ENCODE measurements at regions not wholly inside any gene's neighbourhood (a gene's known extent, or its start where the extent isn't known, plus 50 kb on each side); places are given as distances from the start of the nearest gene placed in this dataset.

DNA sequence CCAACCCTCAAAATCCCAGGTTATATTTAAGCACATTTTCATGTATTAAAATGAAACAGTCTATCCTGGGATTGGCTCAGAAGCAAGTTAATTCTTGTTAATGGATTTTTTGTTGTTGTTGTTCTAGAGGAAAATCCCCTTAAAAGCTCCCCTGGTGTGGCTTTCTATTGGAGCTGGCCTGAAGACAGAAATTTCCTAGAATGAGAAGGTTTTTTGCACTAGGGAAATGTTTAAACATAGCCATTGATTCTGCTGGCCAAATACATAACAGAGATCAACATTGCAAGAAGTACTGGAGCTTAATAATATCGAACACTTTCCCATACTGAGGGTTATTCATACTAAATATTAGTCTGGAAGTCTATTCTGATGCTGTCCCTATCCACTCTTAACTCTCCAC lies 148.8 kb upstream of the PCDH18 start:
- no peaks in the 10 kb centered on the region for H3K36me3 ChIP-seq (ENCODE audit: control insufficient read depth in 2 of 2, extremely low read depth in 1 of 2, insufficient read depth in 2 of 2, low read length in 2 of 2)
- ChIA-PET POLR2A (no interaction called here), CTCF (no interaction called here)
- BruUV-seq (replicated peaks) = no TSS peak
- FAIRE-seq (no peak), DNase-seq (ENCODE audit: low read depth, low spot score) (no peak)
- no peaks in the 10 kb centered on the region for H3K4me1 ChIP-seq (ENCODE audit: control insufficient read depth, extremely low read depth, insufficient read depth, low read length)
- peaks cover 0 to 3% of the 10 kb centered on the region in 2 experiments for H3K27me3 ChIP-seq (ENCODE audit: control insufficient read depth in 2 of 2, insufficient read depth in 2 of 2, low read length in 2 of 2)
- TF ChIP-seq MYC (IDR thresholded peaks at IDR 0.05; ENCODE audit: low read depth, low read length) = no peak
- no peak for TF ChIP-seq JUN (IDR thresholded peaks at IDR 0.05; ENCODE audit: borderline replicate concordance, insufficient read depth, insufficient read length, low read depth)
- TF ChIP-seq POLR2AphosphoS5 (IDR thresholded peaks at IDR 0.05; ENCODE audit: insufficient read depth, low read depth, low read length) = no peak
- TF ChIP-seq EZH2 (IDR thresholded peaks at IDR 0.05; ENCODE audit: borderline replicate concordance, low read depth, low read length, severe bottlenecking) = no peak
- TF ChIP-seq GATA2 (IDR thresholded peaks at IDR 0.05; ENCODE audit: insufficient read depth, insufficient read length, low read depth, low read length) = no peak
- TF ChIP-seq POLR2A (IDR thresholded peaks at IDR 0.05; ENCODE audit: low read depth, low read length) = no peak
- TF ChIP-seq, protein P1, sequence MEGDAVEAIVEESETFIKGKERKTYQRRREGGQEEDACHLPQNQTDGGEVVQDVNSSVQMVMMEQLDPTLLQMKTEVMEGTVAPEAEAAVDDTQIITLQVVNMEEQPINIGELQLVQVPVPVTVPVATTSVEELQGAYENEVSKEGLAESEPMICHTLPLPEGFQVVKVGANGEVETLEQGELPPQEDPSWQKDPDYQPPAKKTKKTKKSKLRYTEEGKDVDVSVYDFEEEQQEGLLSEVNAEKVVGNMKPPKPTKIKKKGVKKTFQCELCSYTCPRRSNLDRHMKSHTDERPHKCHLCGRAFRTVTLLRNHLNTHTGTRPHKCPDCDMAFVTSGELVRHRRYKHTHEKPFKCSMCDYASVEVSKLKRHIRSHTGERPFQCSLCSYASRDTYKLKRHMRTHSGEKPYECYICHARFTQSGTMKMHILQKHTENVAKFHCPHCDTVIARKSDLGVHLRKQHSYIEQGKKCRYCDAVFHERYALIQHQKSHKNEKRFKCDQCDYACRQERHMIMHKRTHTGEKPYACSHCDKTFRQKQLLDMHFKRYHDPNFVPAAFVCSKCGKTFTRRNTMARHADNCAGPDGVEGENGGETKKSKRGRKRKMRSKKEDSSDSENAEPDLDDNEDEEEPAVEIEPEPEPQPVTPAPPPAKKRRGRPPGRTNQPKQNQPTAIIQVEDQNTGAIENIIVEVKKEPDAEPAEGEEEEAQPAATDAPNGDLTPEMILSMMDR (IDR thresholded peaks at IDR 0.05; ENCODE audit: extremely low read depth in 1 of 2, insufficient read depth in 1 of 2, low read depth in 1 of 2, low read length in 2 of 2) = no peak
- TF ChIP-seq, protein P2, sequence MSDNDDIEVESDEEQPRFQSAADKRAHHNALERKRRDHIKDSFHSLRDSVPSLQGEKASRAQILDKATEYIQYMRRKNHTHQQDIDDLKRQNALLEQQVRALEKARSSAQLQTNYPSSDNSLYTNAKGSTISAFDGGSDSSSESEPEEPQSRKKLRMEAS (IDR thresholded peaks at IDR 0.05; ENCODE audit: insufficient read depth, insufficient read length) = no peak
- TF ChIP-seq FOS (IDR thresholded peaks at IDR 0.05; ENCODE audit: borderline replicate concordance, insufficient read depth, low read length) = no peak
- H3K27ac ChIP-seq (ENCODE audit: insufficient read depth, low read depth, low read length) = no peak overlapping the region
- H3K9ac ChIP-seq (replicated peaks; ENCODE audit: extremely low read depth, insufficient read depth, low read length) = no peak overlapping the region
- H3K79me2 ChIP-seq (ENCODE audit: control insufficient read depth, insufficient read depth, low read length) = no peaks in the 10 kb centered on the region
- no peaks in the 10 kb centered on the region for H3K9me3 ChIP-seq (replicated peaks; ENCODE audit: control insufficient read depth, insufficient read depth, low read length)
- intact Hi-C loops (cut with micrococcal nuclease) (no loop called here), dilution Hi-C loops (cut with MboI; ENCODE audit: extremely low pct_ligation_motif_present, low sequenced_read_pairs) (no loop called here)
- no peak overlapping the region for H3K4me3 ChIP-seq (replicated peaks in 1 of 3; ENCODE audit: insufficient read depth in 1 of 3, low read depth in 1 of 3, low read length in 3 of 3)
- H3K9me1 ChIP-seq (replicated peaks; ENCODE audit: control insufficient read depth, extremely low read depth, insufficient read depth, low read length) = no peaks in the 10 kb centered on the region
- no peak overlapping the region for H3K4me2 ChIP-seq (ENCODE audit: insufficient read depth, low read length)
- no peak overlapping the region for H2AFZ ChIP-seq (ENCODE audit: low read depth, low read length)
- no peaks in the 10 kb centered on the region for H4K20me1 ChIP-seq (replicated peaks; ENCODE audit: control insufficient read depth, extremely low read depth, insufficient read depth, low read length)

Measured in endothelial cell of umbilical vein (primary cell).